ENCODE measurements at regions not wholly inside any gene's neighbourhood (a gene's known extent, or its start where the extent isn't known, plus 50 kb on each side); places are given as distances from the start of the nearest gene placed in this dataset.
A peak's percentile ranks its signal among the peaks of the same experiment; 100 is the strongest.

DNA sequence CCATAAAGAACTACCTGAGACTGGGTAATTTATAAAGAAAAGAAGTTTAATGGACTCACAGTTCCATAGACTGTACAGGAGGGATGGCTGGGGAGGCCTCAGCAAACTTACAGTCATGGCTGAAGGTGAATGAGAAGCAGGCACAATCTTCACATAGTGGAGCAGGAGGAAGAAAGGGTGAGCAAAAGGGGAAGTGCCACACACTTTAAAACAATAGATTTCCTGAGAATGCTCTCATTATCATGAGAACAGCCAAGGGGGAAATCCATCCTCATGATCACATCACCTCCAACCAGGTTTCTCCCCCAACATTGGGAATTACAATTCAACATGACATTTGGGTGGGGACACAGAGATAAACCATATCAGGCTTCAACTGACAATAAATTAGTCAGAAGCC lies 664.9 kb downstream of the TAF11L14 start:
- no peaks in the 10 kb centered on the region; the same call in 1 of the 2 replicates for H3K27me3 ChIP-seq (ENCODE audit: control insufficient read depth, insufficient read depth, low read length)
- H3K4me3 ChIP-seq (ENCODE audit: low read depth in 2 of 2, low read length in 2 of 2) = no peak overlapping the region
- H3K4me1 ChIP-seq (ENCODE audit: control insufficient read depth, insufficient read depth, low read length) = no peaks in the 10 kb centered on the region
- ATAC-seq (no peak), DNase-seq (ENCODE audit: low read depth, low spot score) (no peak)
- no TSS peak for BruUV-seq (replicated peaks)
- H3K27ac ChIP-seq (ENCODE audit: low read length) = no peak overlapping the region
- CTCF ChIA-PET = no interaction called here
- intact Hi-C loops (cut with micrococcal nuclease; ENCODE audit: unreplicated experiment) (loop anchor here (5.0 kb wide), 1 partner anchor 1087 kb away; no protein-coding TSS in a partner anchor), in situ Hi-C loops (cut with HindIII; ENCODE audit: low pct_unique_long_range_greater_than_20kb, low sequenced_read_pairs) (loop anchor here (25.0 kb wide), 1 partner anchor 1087 kb away; the partner anchor contains the start of gene BASP1)
- no peaks in the 10 kb centered on the region for H3K9me3 ChIP-seq (ENCODE audit: control insufficient read depth, insufficient read depth, low read depth, low read length)
- POLR2A ChIA-PET = no interaction called here
- H3K36me3 ChIP-seq (ENCODE audit: control insufficient read depth, insufficient read depth, low read length) = no peaks in the 10 kb centered on the region
- TF ChIP-seq SIN3A (IDR thresholded peaks at IDR 0.05; ENCODE audit: borderline replicate concordance, insufficient read depth, low read depth, low read length) = no peak

- TF ChIP-seq SIN3A (IDR thresholded peaks at IDR 0.05; ENCODE audit: borderline replicate concordance, insufficient read depth, low read depth, low read length) (no peak), CTCF (IDR thresholded peaks at IDR 0.05) (peak; percentile 81)
- H3K9me3 ChIP-seq (ENCODE audit: control insufficient read depth, insufficient read depth, low read depth, low read length) = no peaks in the 10 kb centered on the region
- intact Hi-C loops (cut with micrococcal nuclease; ENCODE audit: unreplicated experiment) (loop anchor here (5.0 to 10.0 kb wide), 2 partner anchors 181 to 1088 kb away; partner anchors contain the start of gene BASP1), in situ Hi-C loops (cut with HindIII; ENCODE audit: low pct_unique_long_range_greater_than_20kb, low sequenced_read_pairs) (no loop called here)
- no peak overlapping the region for H3K27ac ChIP-seq (ENCODE audit: low read length)
- BruUV-seq (replicated peaks) = no TSS peak
- ChIA-PET POLR2A (no interaction called here), CTCF (interaction anchor here (1.2 kb wide), 1 partner anchor 1089 kb away, joined by 3 read pairs; no protein-coding TSS in a partner anchor)
- H3K36me3 ChIP-seq (ENCODE audit: control insufficient read depth, insufficient read depth, low read length) = no peaks in the 10 kb centered on the region
- H3K4me1 ChIP-seq (ENCODE audit: control insufficient read depth, insufficient read depth, low read length) = no peaks in the 10 kb centered on the region
- no peak overlapping the region for H3K4me3 ChIP-seq (ENCODE audit: low read depth in 2 of 2, low read length in 2 of 2)
- no peaks in the 10 kb centered on the region; the same call in 1 of the 2 replicates for H3K27me3 ChIP-seq (ENCODE audit: control insufficient read depth, insufficient read depth, low read length)
- DNase-seq (ENCODE audit: low read depth, low spot score) (peak; percentile 53), ATAC-seq (peak; percentile 71)
Measured at GRCh38 chr5:18305288-18305924, 671.1 kb downstream of the TAF11L14 start.

GRCh38 chr5:18311266-18311665 lies 677.0 kb downstream of the TAF11L14 start:
- in situ Hi-C loops (cut with HindIII; ENCODE audit: low pct_unique_long_range_greater_than_20kb, low sequenced_read_pairs) (no loop called here), intact Hi-C loops (cut with micrococcal nuclease; ENCODE audit: unreplicated experiment) (no loop called here)
- no peak for ATAC-seq
- Histone ChIP-seq H3K9me3 (ENCODE audit: control insufficient read depth, insufficient read depth, low read depth, low read length) (no peaks in the 10 kb centered on the region), H3K4me1 (ENCODE audit: control insufficient read depth, insufficient read depth, low read length) (no peaks in the 10 kb centered on the region), H3K36me3 (ENCODE audit: control insufficient read depth, insufficient read depth, low read length) (no peaks in the 10 kb centered on the region), H3K27me3 (ENCODE audit: control insufficient read depth, insufficient read depth, low read length) (no peaks in the 10 kb centered on the region), H3K27ac (ENCODE audit: low read length) (no peak overlapping the region), H3K4me3 (ENCODE audit: low read depth in 2 of 2, low read length in 2 of 2) (no peak overlapping the region)
- TF ChIP-seq SIN3A (IDR thresholded peaks at IDR 0.05; ENCODE audit: borderline replicate concordance, insufficient read depth, low read depth, low read length) (no peak), POLR2AphosphoS5 (IDR thresholded peaks at IDR 0.05; ENCODE audit: low read depth, low read length) (no peak), CTCF (IDR thresholded peaks at IDR 0.05) (no peak), TCF7L2 (IDR thresholded peaks at IDR 0.05; ENCODE audit: low read depth, low read length) (no peak)
- TF ChIP-seq, protein P1, sequence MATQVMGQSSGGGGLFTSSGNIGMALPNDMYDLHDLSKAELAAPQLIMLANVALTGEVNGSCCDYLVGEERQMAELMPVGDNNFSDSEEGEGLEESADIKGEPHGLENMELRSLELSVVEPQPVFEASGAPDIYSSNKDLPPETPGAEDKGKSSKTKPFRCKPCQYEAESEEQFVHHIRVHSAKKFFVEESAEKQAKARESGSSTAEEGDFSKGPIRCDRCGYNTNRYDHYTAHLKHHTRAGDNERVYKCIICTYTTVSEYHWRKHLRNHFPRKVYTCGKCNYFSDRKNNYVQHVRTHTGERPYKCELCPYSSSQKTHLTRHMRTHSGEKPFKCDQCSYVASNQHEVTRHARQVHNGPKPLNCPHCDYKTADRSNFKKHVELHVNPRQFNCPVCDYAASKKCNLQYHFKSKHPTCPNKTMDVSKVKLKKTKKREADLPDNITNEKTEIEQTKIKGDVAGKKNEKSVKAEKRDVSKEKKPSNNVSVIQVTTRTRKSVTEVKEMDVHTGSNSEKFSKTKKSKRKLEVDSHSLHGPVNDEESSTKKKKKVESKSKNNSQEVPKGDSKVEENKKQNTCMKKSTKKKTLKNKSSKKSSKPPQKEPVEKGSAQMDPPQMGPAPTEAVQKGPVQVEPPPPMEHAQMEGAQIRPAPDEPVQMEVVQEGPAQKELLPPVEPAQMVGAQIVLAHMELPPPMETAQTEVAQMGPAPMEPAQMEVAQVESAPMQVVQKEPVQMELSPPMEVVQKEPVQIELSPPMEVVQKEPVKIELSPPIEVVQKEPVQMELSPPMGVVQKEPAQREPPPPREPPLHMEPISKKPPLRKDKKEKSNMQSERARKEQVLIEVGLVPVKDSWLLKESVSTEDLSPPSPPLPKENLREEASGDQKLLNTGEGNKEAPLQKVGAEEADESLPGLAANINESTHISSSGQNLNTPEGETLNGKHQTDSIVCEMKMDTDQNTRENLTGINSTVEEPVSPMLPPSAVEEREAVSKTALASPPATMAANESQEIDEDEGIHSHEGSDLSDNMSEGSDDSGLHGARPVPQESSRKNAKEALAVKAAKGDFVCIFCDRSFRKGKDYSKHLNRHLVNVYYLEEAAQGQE (IDR thresholded peaks at IDR 0.05; ENCODE audit: insufficient read depth in 1 of 2, low read depth in 2 of 2, low read length in 1 of 2) = no peak
- POLR2A ChIA-PET = no interaction called here
- no TSS peak for BruUV-seq (replicated peaks)
- CTCF ChIA-PET = no interaction called here
- no peak for DNase-seq (ENCODE audit: low read depth, low spot score)
